ENCODE measurements at regions not wholly inside any gene's neighbourhood (a gene's known extent, or its start where the extent isn't known, plus 50 kb on each side); places are given as distances from the start of the nearest gene placed in this dataset.
"Not testable (repeated sequence)": the region's sequence is repeated elsewhere in the genome, so short reads cannot be mapped to it uniquely, and the experiment has no call there.

DNA sequence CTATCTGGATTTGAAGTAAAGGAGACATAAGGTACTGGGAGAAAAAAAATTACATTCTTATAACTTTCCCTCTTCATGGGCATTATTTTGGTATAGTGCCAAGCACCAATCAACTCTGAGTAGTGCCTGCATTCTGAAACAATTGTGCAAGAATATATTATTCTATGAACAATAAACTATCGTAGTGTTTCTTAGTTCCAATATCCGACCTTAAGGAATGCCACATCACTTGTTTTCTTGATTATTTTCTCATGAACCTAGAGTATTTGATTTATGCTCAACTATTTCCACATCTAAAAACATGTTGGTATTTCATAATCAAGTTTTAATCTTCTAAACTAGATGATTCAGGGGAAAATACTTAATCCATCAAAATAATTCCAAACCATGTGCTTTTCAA is 294.4 kb upstream of the TBX18 start:
- Histone ChIP-seq H3K36me3 (no peaks in the 10 kb centered on the region), H3K9me3 (no peaks in the 10 kb centered on the region), H3K4me3 (no peak overlapping the region), H3K27ac (no peak overlapping the region), H3K4me1 (ENCODE audit: insufficient read depth) (no peaks in the 10 kb centered on the region), H3K27me3 (no peaks in the 10 kb centered on the region)
- DNase-seq, result no peak
- TF ChIP-seq POLR2A (IDR thresholded peaks at IDR 0.05) (no peak), EP300 (IDR thresholded peaks at IDR 0.05) (no peak)
- TF ChIP-seq, protein P1, sequence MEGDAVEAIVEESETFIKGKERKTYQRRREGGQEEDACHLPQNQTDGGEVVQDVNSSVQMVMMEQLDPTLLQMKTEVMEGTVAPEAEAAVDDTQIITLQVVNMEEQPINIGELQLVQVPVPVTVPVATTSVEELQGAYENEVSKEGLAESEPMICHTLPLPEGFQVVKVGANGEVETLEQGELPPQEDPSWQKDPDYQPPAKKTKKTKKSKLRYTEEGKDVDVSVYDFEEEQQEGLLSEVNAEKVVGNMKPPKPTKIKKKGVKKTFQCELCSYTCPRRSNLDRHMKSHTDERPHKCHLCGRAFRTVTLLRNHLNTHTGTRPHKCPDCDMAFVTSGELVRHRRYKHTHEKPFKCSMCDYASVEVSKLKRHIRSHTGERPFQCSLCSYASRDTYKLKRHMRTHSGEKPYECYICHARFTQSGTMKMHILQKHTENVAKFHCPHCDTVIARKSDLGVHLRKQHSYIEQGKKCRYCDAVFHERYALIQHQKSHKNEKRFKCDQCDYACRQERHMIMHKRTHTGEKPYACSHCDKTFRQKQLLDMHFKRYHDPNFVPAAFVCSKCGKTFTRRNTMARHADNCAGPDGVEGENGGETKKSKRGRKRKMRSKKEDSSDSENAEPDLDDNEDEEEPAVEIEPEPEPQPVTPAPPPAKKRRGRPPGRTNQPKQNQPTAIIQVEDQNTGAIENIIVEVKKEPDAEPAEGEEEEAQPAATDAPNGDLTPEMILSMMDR (IDR thresholded peaks at IDR 0.05), result no peak
- intact Hi-C loops (cut with DNase I), result no loop called here
- 54 to 64% (median 60%) methylated on average over 2 of the region's 2 CpGs for whole genome bisulfite sequencing, 3 donors

- intact Hi-C loops (cut with DNase I), result no loop called here
- Histone ChIP-seq H3K27me3 (no peaks in the 10 kb centered on the region), H3K27ac (no peak overlapping the region), H3K9me3 (no peaks in the 10 kb centered on the region), H3K36me3 (no peaks in the 10 kb centered on the region), H3K4me1 (ENCODE audit: insufficient read depth) (no peaks in the 10 kb centered on the region), H3K4me3 (no peak overlapping the region)
- TF ChIP-seq, protein P1 (IDR thresholded peaks at IDR 0.05), result no peak
- TF ChIP-seq POLR2A (IDR thresholded peaks at IDR 0.05) (no peak), EP300 (IDR thresholded peaks at IDR 0.05) (no peak)
- DNase-seq, result no peak
Observed at GRCh38 chr6:85050149-85050548, 285.8 kb upstream of the TBX18 start.

DNA sequence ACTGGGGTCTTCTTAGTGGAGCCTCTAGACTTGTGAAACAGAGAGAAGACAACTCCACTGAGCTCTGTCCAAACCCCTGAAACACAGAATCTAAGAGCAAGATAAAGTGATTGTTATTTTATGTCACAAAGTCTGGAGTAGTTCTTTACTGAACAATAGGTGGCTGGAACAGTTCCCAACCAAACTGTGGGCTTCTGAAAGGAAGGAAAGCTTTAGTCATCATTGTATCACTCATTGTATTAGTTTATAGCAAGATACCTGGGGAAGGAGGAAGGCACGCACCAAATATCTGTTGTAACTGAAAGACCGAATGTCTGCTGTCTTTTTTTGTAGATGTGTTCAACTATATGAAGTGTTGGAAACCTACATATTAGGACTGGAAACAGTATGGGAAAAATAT is 284.9 kb upstream of the TBX18 start:
- WGBS, 3 donors, result 90 to 97% (median 92%) methylated on average over 2 of the region's 2 CpGs
- no peak for DNase-seq
- H3K27ac ChIP-seq, result no peak overlapping the region
- H3K9me3 ChIP-seq, result no peaks in the 10 kb centered on the region
- intact Hi-C loops (cut with DNase I), result no loop called here
- TF ChIP-seq POLR2A (IDR thresholded peaks at IDR 0.05) (no peak), EP300 (IDR thresholded peaks at IDR 0.05) (no peak)
- TF ChIP-seq, protein P1 (IDR thresholded peaks at IDR 0.05), result no peak
- no peaks in the 10 kb centered on the region for H3K27me3 ChIP-seq
- H3K4me3 ChIP-seq, result no peak overlapping the region
- H3K36me3 ChIP-seq, result no peaks in the 10 kb centered on the region
- H3K4me1 ChIP-seq (ENCODE audit: insufficient read depth), result no peaks in the 10 kb centered on the region

DNA sequence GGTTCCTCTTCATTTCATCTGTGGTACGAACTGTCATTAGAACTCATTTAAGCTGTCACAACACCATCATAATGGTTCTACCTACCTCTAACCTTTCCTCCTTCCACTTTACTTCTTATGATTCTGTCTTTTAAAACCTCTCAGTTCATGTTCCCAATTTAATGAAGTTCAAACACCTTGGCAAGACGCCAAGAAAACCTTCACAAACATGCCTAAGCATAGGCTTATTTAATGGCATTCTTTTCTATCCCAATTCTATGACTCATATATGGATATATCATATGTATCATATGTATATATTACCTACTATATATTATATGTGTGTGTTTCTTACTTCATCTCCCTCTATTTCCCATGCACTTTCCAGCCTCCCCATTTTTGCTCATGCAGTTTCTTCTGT is 283.4 kb upstream of the TBX18 start:
- Histone ChIP-seq H3K4me3 (no peak overlapping the region), H3K27me3 (no peaks in the 10 kb centered on the region), H3K36me3 (no peaks in the 10 kb centered on the region), H3K4me1 (ENCODE audit: insufficient read depth) (no peaks in the 10 kb centered on the region), H3K9me3 (no peaks in the 10 kb centered on the region), H3K27ac (no peak overlapping the region)
- TF ChIP-seq, protein P1 (IDR thresholded peaks at IDR 0.05), result no peak
- TF ChIP-seq EP300 (IDR thresholded peaks at IDR 0.05) (no peak), POLR2A (IDR thresholded peaks at IDR 0.05) (no peak)
- 49 to 58% (median 52%) methylated on average over 2 of the region's 2 CpGs for WGBS, 3 donors
- DNase-seq, result no peak
- intact Hi-C loops (cut with DNase I), result no loop called here

- H3K4me3 ChIP-seq; H3K4me1 ChIP-seq (ENCODE audit: insufficient read depth); H3K9me3 ChIP-seq; intact Hi-C loops (cut with DNase I); H3K36me3 ChIP-seq; H3K27ac ChIP-seq; H3K27me3 ChIP-seq; DNase-seq: not testable (repeated sequence)
- WGBS, 3 donors, result 92 to 98% (median 94%) methylated on average over 1 of the region's 1 CpG
Observed at GRCh38 chr6:85045767-85046166, 281.4 kb upstream of the TBX18 start.

All from ovary (tissue), 7 donors.